ENCODE measurements at regions not wholly inside any gene's neighbourhood (a gene's known extent, or its start where the extent isn't known, plus 50 kb on each side); places are given as distances from the start of the nearest gene placed in this dataset.

- Histone ChIP-seq H3K9me3 (replicated peaks; ENCODE audit: insufficient read depth, low read length) (no peaks in the 10 kb centered on the region), H2AFZ (ENCODE audit: low read length) (no peak overlapping the region), H3K79me2 (ENCODE audit: low read length) (no peaks in the 10 kb centered on the region), H4K20me1 (ENCODE audit: insufficient read depth, low read length) (no peaks in the 10 kb centered on the region), H3K9ac (ENCODE audit: low read length) (no peak overlapping the region), H3K4me3 (ENCODE audit: low read length) (no peak overlapping the region), H3K9me2 (replicated peaks; ENCODE audit: insufficient read depth, low read length) (no peaks in the 10 kb centered on the region), H3K4me2 (ENCODE audit: low read depth, low read length) (no peak overlapping the region), H3K27ac (ENCODE audit: low read length) (no peak overlapping the region), H3K36me3 (replicated peaks; ENCODE audit: insufficient read depth, low read length) (no peaks in the 10 kb centered on the region), H3K27me3 (replicated peaks; ENCODE audit: insufficient read depth, low read length) (no peaks in the 10 kb centered on the region), H3K4me1 (ENCODE audit: low read length) (no peaks in the 10 kb centered on the region), H3F3A (ENCODE audit: insufficient read depth, low read length) (no peaks in the 10 kb centered on the region)
- DNase-seq = no peak
- TF ChIP-seq EZH2 (optimal IDR thresholded peaks at IDR 0.05; ENCODE audit: low read depth, low read length) = no peak
- TF ChIP-seq EZH2phosphoT487 (IDR thresholded peaks at IDR 0.05; ENCODE audit: low read length) = no peak
- no peak for TF ChIP-seq CTCF (IDR thresholded peaks at IDR 0.05; ENCODE audit: low read length)
These were observed 135.7 kb upstream of the SLC16A7 start for GRCh38 chr12:59459966-59460660.

- H3K9ac ChIP-seq (ENCODE audit: low read length) = no peak overlapping the region
- no peaks in the 10 kb centered on the region for H3K79me2 ChIP-seq (ENCODE audit: low read length)
- no peaks in the 10 kb centered on the region for H3K9me3 ChIP-seq (replicated peaks; ENCODE audit: insufficient read depth, low read length)
- H3K4me2 ChIP-seq (ENCODE audit: low read depth, low read length) = no peak overlapping the region
- H3K9me2 ChIP-seq (replicated peaks; ENCODE audit: insufficient read depth, low read length) = no peaks in the 10 kb centered on the region
- DNase-seq = no peak
- H3K27me3 ChIP-seq (replicated peaks; ENCODE audit: insufficient read depth, low read length) = no peaks in the 10 kb centered on the region
- no peak overlapping the region for H3K27ac ChIP-seq (ENCODE audit: low read length)
- no peak overlapping the region for H3K4me3 ChIP-seq (ENCODE audit: low read length)
- H3K4me1 ChIP-seq (ENCODE audit: low read length) = no peaks in the 10 kb centered on the region
- TF ChIP-seq EZH2phosphoT487 (IDR thresholded peaks at IDR 0.05; ENCODE audit: low read length) (no peak), EZH2 (optimal IDR thresholded peaks at IDR 0.05; ENCODE audit: low read depth, low read length) (no peak), CTCF (IDR thresholded peaks at IDR 0.05; ENCODE audit: low read length) (no peak)
- no peaks in the 10 kb centered on the region for H4K20me1 ChIP-seq (ENCODE audit: insufficient read depth, low read length)
- no peaks in the 10 kb centered on the region for H3F3A ChIP-seq (ENCODE audit: insufficient read depth, low read length)
- no peak overlapping the region for H2AFZ ChIP-seq (ENCODE audit: low read length)
- no peaks in the 10 kb centered on the region for H3K36me3 ChIP-seq (replicated peaks; ENCODE audit: insufficient read depth, low read length)
These were observed 142.4 kb upstream of the SLC16A7 start for GRCh38 chr12:59453475-59453874.

GRCh38 chr12:59452746-59453145 lies 143.1 kb upstream of the SLC16A7 start:
- H3F3A ChIP-seq (ENCODE audit: insufficient read depth, low read length) = no peaks in the 10 kb centered on the region
- no peak overlapping the region for H3K4me2 ChIP-seq (ENCODE audit: low read depth, low read length)
- H3K4me1 ChIP-seq (ENCODE audit: low read length) = no peaks in the 10 kb centered on the region
- H4K20me1 ChIP-seq (ENCODE audit: insufficient read depth, low read length) = no peaks in the 10 kb centered on the region
- DNase-seq = no peak
- H3K9me3 ChIP-seq (replicated peaks; ENCODE audit: insufficient read depth, low read length) = no peaks in the 10 kb centered on the region
- no peak overlapping the region for H3K27ac ChIP-seq (ENCODE audit: low read length)
- TF ChIP-seq EZH2phosphoT487 (IDR thresholded peaks at IDR 0.05; ENCODE audit: low read length) (no peak), CTCF (IDR thresholded peaks at IDR 0.05; ENCODE audit: low read length) (no peak), EZH2 (optimal IDR thresholded peaks at IDR 0.05; ENCODE audit: low read depth, low read length) (no peak)
- no peak overlapping the region for H2AFZ ChIP-seq (ENCODE audit: low read length)
- H3K9me2 ChIP-seq (replicated peaks; ENCODE audit: insufficient read depth, low read length) = no peaks in the 10 kb centered on the region
- no peaks in the 10 kb centered on the region for H3K27me3 ChIP-seq (replicated peaks; ENCODE audit: insufficient read depth, low read length)
- H3K36me3 ChIP-seq (replicated peaks; ENCODE audit: insufficient read depth, low read length) = no peaks in the 10 kb centered on the region
- H3K4me3 ChIP-seq (ENCODE audit: low read length) = no peak overlapping the region
- no peak overlapping the region for H3K9ac ChIP-seq (ENCODE audit: low read length)
- no peaks in the 10 kb centered on the region for H3K79me2 ChIP-seq (ENCODE audit: low read length)

Measured in MM.1S (cell line).